Cardiac muscle cell (in vitro differentiated cells and primary cell): ENCODE measurements at regions not wholly inside any gene's neighbourhood (a gene's known extent, or its start where the extent isn't known, plus 50 kb on each side); places are given as distances from the start of the nearest gene placed in this dataset.

ENCODE experiments used
- DNase-seq, 2 donors: peaks; one replicate each; pipeline versions ENCODE4 v3.0.0 to v3.0.0-alpha.2; 2010 to 2017; ENCODE audit warnings: low read depth in 1 of 2, low spot score in 1 of 2
- H3K27ac ChIP-seq: fragments of 200-600 bp; sonication (generic); 2 replicates; pipeline ENCODE4 v1.5.1; 2016
- H3K27me3 ChIP-seq: fragments of 200-600 bp; sonication (generic); 2 replicates; pipeline ENCODE4 v1.6.0; 2016; ENCODE audit warnings: control low read depth
- H3K36me3 ChIP-seq: fragments of 200-600 bp; sonication (generic); 2 replicates; pipeline ENCODE4 v1.5.1; 2016; ENCODE audit warnings: control low read depth
- H3K4me1 ChIP-seq: fragments of 200-600 bp; sonication (generic); 2 replicates; pipeline ENCODE4 v1.8.1; 2017; ENCODE audit warnings: low read depth, mild to moderate bottlenecking, mixed run types
- H3K4me3 ChIP-seq: fragments of 200-600 bp; sonication (generic); 2 replicates; pipeline ENCODE4 v1.5.1; 2016; ENCODE audit warnings: mild to moderate bottlenecking
- H3K9me3 ChIP-seq: fragments of 200-600 bp; sonication (generic); 2 replicates; pipeline ENCODE4 v1.5.1; 2017; ENCODE audit warnings: low read depth, mild to moderate bottlenecking, control low read depth
- CTCF ChIP-seq: IDR thresholded peaks from 2 replicates; pipeline ENCODE4 v1.5.1; 2012; ENCODE audit warnings: low read depth, mild to moderate bottlenecking, low read length

DNA sequence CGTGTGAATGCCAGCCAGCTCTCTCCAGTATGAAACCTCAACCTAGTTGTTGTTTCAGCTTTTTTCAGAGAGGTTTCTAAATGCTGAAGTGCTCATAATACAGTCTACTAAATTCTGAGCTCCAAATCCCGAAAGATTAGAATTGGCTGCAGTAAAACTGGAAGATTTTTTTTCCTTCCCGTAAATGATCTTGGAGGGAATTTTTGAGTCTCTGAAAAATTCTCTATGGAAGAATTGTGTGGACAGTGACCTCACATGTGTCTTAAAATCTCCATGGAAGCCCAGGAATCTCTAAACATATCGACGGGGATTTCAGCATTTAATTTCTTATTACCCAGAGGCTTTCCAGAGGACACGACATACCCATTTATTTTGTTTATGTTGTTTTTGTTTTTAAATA is 1499.2 kb downstream of the LRRC4C start:
- no peak for TF ChIP-seq CTCF

DNA sequence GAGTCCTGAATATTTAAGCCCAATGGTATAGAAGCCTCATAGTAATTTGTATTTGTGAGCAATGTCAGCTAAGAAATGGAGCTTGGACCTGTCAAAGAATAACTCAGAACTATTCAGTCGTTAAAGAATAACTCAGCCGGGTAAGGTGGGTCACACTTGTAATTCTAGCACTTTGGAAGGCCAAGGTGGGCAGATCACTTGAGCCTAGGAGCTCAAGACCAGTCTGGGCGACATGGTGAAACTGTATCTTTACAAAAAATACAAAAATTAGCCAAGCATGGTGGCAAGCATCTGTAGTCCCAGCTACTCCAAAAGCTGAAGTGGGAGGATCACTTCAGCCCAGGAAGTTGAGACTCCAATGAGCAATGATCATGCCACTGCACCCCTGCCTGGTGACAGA is 1526.5 kb downstream of the LRRC4C start:
- TF ChIP-seq CTCF: no peak
- Histone ChIP-seq H3K27me3 (no peaks in the 10 kb centered on the region), H3K36me3 (no peaks in the 10 kb centered on the region), H3K9me3 (no peaks in the 10 kb centered on the region), H3K4me1 (no peaks in the 10 kb centered on the region), H3K4me3 (no peak overlapping the region), H3K27ac (no peak overlapping the region)
- no peak for DNase-seq

More for the DNA sequence above, 1499.2 kb downstream of the LRRC4C start:
- Histone ChIP-seq H3K27ac (no peak overlapping the region), H3K36me3 (no peaks in the 10 kb centered on the region), H3K4me1 (no peaks in the 10 kb centered on the region), H3K9me3 (no peaks in the 10 kb centered on the region), H3K4me3 (no peak overlapping the region), H3K27me3 (no peaks in the 10 kb centered on the region)
- no peak for DNase-seq

GRCh38 chr11:39917256-39917655 is 1542.2 kb downstream of the LRRC4C start:
- Histone ChIP-seq H3K4me1 (no peaks in the 10 kb centered on the region), H3K27ac (no peak overlapping the region), H3K9me3 (no peaks in the 10 kb centered on the region), H3K36me3 (no peaks in the 10 kb centered on the region), H3K27me3 (no peaks in the 10 kb centered on the region), H3K4me3 (no peak overlapping the region)
- no peak for TF ChIP-seq CTCF
- no peak for DNase-seq

DNA sequence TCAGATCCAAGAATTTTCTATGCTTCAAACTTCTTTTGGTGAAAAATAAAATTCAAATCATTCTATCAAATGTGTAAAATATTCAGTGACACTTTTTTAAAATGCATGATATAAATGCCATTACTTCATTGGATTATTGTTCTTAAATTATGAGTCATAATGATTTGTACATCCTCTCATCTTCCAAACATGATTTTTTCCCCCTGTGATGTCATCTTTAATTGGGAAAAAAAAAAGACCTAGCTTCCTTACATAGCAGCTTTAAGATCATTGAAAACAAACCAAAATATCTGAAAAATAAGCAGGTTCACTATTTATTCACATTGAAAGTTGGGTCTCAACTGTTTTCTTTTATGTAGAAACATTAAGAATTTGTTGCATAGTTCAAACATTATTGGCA is 1549.4 kb downstream of the LRRC4C start:
- Histone ChIP-seq H3K36me3 (no peaks in the 10 kb centered on the region), H3K9me3 (no peaks in the 10 kb centered on the region), H3K27ac (no peak overlapping the region), H3K27me3 (no peaks in the 10 kb centered on the region), H3K4me1 (no peaks in the 10 kb centered on the region), H3K4me3 (no peak overlapping the region)
- no peak for TF ChIP-seq CTCF
- no peak for DNase-seq

- no peak overlapping the region for H3K4me3 ChIP-seq
These were observed 1598.5 kb downstream of the LRRC4C start for GRCh38 chr11:39860931-39861330.

More at GRCh38 chr11:39860931-39861330, 1598.5 kb downstream of the LRRC4C start:
- Histone ChIP-seq H3K27ac (no peak overlapping the region), H3K4me1 (no peaks in the 10 kb centered on the region), H3K36me3 (no peaks in the 10 kb centered on the region), H3K27me3 (no peaks in the 10 kb centered on the region), H3K9me3 (no peaks in the 10 kb centered on the region)
- no peak for TF ChIP-seq CTCF
- no peak for DNase-seq
